SIG-M5 (cell line): ENCODE measurements at regions not wholly inside any gene's neighbourhood (a gene's known extent, or its start where the extent isn't known, plus 50 kb on each side); places are given as distances from the start of the nearest gene placed in this dataset.
"Not testable (repeated sequence)": the region's sequence is repeated elsewhere in the genome, so short reads cannot be mapped to it uniquely, and the experiment has no call there.

Source experiments
- DNase-seq: peaks from one replicate; lab custom pipeline; 2025; lab: John Stamatoyannopoulos, UW

GRCh38 chr1:228796945-228797344 is 61.7 kb downstream of the RHOU start:
- not testable (repeated sequence) for DNase-seq

DNA sequence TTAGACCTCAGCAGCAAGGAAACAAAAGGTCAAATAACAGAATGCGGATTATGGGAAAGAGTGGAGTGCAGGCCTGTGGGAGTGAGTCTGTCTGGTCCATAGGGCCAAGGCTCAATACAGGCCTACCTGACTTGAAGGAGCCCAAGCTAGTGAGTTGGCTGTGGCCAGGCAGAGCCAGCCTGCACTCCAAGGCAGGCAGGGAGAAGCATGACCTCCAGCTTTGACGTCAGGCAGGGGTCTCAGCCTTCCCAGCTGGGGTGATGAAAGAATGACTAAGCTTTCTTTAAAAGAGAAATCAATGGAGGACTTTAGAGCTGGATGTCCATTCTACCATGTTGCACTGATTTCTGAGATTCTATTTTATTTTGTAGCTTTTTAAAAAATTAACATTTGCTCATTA is 62.8 kb downstream of the RHOU start:
- no peak for DNase-seq

GRCh38 chr1:228798548-228798947 is 63.3 kb downstream of the RHOU start:
- DNase-seq = no peak

- DNase-seq = no peak
Observed at GRCh38 chr1:228799924-228800323, 64.6 kb downstream of the RHOU start.

DNA sequence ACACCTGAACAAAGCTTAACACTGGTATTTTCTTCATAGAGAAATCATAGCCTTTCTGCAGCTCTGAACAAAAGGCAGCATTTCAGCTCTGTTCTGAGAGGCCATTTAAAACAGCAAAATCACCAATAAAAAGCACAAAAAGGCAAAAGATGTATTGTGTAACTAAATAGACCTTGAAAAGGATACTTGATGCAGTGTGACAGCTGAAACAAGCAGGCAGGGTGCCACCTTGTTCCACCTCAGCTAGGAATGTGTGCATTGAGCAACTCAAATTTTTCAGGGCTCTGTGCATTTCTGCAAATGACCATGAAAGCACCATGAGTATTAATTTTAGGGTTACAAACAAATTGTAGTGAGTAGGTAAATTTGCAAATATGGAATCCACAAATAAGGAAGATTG is 65.8 kb downstream of the RHOU start:
- no peak for DNase-seq

DNA sequence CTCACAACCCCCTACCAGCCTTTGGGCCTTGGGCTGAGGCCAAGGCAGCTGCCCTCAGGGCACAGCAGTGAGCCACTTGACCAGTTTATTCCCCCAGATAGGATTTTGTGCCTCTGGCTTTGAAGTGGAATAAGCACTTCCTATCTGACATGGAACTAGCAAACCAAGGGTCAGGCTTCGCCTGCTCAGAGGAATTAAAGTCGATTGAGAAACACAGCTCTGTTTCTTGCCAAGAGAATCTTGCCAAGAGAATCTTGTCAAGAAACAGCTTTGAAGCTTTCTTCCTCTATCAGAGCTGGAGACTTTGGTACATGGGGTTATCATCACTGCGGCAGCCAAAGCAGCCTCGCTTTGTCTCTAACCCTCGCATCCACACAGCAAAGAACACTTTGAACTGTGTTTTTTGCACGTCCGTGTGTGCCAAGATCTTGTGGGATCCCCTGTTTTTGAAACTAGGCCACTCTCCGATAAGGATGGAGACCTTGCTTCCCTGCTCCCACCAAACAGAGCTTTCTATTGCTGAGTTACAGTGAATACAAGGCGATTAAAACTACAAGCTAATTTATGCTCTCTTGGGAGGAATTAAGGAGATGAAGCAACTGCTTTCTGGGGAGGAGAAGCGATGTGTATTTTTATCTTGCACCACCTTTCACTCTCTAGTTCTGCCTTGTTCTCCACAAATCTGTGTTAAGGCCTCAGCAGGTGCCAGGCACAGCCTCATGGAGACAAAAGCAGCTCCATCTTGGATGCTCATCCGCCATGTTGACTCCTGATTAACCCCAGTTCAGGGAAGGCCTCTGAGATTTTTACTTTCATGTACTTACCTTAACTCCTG is 67.3 kb downstream of the RHOU start:
- DNase-seq = no peak

- DNase-seq = no peak
Observed at GRCh38 chr1:228803421-228803820, 68.1 kb downstream of the RHOU start.

DNA sequence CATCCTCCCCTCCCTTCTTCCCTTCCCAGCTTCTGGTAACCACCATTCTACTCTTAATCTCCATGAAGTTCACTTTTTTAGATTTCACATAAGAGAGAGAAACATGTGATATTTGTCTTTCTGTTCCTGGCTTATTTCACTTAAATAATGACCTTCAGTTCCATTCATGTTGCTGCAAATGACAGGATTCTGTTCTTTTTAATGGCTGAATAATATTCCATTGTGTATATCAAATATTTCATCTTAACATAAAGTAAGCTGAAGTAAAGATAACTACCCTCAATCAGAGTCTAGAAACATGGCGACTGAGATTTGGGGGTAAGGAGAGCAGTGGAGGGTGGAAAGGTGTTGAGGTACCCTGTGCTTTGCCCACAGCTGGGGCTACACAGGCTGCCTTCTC is 68.9 kb downstream of the RHOU start:
- DNase-seq = no peak

DNA sequence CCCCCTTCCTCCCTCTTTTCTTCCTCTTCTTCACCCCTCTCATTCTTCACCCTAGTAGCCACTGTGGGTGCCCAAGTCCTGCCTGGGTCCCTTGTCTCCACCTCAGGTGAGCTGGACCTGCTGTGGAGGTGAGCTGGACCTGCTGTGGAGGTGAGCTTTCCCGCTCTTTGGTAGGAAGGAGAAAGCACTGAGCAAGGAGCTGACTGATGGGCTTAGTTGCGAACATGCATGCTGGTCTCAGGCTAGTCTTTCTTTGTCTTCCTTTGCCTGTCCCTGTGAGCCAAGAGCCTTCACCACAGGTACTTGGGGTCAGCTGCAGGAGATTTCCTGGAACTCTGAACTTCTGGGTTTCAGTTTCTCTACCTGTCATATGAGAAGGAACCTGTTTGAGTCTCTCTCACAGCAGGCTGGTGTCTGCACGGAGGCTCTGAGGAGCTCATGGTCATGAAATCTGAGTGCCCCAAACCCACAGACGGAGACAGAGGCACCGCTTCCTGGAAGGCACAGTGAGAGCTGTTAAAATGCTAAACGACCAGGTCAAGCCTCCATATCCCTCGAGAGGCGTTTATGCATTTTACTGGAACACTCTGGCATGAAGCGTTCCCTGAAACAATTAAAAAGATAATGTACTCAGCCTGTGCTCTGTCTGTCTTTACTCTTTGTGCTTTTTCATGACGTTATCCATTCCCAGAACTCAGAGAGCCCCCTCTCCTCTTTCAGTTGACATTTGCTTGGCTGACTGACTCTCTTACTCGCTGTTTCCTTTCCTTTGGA is 69.5 kb downstream of the RHOU start:
- no peak for DNase-seq

GRCh38 chr1:228807904-228808605 is 72.8 kb downstream of the RHOU start:
- DNase-seq = no peak

DNA sequence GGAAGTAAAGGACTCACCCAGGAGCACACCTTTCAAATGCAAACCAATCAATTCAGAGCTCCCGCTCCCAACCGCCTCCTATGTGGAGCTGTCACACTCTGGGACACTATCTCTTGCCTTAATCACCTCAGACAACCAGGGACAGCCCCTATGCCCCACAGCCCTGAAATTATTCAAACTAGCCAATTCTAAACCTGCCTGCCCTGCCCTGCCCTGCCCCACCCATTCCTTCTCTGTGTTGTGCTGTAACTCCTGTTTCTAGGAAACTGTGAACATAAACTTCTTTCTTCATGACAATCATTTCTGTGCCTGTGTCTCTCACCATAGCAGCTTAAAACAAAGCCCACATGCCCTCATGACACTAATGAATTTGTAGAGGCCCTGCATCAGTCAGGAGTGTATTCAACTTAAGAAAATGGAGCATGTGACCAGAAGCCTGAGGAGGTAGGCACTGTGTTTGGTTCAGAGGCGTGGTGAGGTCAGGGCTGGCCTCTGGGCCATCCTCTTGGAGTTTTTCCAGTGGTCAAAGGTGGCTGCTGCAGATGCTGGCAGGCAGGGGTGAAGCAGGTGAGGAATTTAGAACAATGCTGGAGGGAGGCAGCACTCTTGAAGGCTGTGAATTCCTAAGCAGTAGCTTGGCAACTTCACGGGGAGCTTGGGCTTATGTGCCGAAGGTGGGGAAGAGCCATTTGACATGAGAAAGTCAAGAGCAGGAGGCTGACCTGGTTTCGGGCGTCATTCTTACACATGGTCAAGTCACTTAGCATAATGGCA is 74.5 kb downstream of the RHOU start:
- DNase-seq = no peak

DNA sequence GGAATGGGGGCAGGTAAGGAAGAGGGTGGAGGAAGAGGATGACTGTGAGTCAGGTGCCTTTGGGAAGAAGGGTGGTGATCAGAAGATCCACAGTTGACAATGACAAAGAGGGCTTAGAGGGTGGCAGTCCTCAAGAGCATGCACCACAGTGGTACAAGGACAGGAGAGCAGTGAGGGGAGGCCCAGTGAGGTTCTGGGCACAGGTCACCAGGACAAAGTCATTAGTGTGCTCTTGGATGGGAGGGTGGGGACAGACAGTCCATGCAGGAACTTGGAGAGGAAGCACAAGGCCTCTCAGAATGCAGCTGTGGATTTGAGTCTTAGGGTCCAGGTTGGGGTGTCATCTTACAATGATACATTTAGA is 75.1 kb downstream of the RHOU start:
- no peak for DNase-seq

DNA sequence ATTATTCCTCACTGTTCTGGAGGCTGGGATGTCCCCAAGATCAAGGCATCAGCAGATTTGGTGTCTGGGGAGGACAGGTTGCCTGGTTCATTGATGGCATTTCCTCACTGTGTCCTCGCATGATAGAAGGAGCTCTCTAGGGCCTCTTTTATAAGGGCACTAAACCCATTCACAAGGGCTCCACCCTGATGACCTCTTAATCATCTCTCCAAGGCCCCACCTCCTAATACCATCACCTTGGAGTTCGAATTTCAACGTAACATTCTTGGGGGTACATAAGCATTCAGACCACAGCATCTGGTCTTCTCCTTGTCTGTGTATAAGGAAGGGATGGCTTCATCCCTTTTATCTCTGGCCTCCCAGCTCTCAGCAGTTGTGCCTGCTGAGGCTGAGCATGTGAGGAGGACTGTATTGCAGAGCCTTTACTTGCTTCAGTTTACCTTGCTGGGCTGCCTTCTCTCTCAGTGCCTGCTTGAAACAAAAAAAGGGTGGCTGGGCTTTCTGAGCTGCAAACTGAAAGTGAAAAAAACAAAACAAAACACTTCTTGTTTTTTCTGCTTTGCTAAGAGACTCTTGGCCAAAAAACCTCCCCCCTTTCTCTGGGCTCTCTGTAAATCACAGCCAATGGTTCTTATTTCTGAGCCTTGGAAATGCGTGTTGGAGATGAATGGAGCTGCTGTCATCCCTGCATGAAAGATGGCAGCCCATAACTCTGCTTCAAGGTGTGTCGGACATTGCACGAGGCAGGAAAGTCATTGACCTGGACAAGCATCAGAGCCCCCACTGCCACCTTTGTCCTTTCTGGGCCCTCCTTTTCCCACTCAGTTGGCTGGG is 75.8 kb downstream of the RHOU start:
- no peak for DNase-seq

DNA sequence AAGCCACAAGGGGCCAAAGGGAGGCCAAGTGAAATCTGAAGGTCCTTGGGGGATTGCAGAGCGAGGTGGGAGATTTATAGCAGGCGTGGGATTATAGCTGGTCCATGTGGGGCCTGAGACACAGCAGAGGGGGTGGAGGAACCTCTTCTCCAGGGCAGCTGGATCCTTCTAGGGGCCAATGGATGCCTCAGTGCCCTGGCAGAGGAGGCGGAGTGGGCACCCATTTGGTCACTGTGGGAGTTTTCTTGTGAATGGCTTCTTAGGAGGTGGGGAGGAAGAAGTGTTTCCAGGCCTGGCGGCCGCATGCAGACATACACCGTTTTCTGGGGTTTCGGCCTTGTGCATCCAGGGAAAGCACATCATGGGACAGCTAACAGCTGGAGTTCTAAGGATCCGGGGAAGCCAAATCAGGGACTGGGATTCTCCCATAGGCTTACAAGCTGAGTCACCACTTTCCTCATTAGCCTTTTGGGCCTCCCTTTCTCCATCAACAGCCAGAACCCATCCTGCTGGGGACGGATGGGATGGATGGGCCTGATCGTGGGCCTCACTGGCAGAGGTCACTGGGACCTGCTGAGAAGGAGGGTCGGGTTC is 76.5 kb downstream of the RHOU start:
- DNase-seq = no peak

- DNase-seq = no peak
Observed at GRCh38 chr1:228812961-228813360, 77.7 kb downstream of the RHOU start.

- no peak for DNase-seq
Observed at GRCh38 chr1:228814176-228814575, 78.9 kb downstream of the RHOU start.

- no peak for DNase-seq
Observed at GRCh38 chr1:228818296-228818695, 83.0 kb downstream of the RHOU start.

- no peak for DNase-seq
Observed at GRCh38 chr1:228818928-228819630, 83.8 kb downstream of the RHOU start.

- DNase-seq = no peak
Observed at GRCh38 chr1:228821252-228821651, 86.0 kb downstream of the RHOU start.

DNA sequence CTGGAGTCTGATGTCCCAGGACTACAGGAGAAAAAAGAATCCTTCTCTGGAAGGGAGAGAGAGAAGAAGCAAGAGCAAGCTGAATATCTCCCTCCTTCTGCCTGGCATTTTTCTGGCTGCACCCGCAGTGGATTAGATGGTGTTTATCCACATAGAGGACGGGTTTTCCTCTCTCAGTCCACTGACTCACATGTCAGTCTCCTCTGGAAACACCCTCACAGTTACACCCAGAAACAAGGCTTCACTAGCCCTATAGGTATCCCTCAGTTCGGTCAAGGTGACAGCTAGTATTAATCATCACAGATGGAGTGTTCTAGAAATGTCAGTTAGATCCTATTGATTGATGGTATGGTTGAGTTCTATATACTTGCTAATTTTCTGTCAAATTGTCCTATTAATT is 87.9 kb downstream of the RHOU start:
- DNase-seq = no peak
